Colonic mucosa (tissue), 4 donors: ENCODE measurements at regions not wholly inside any gene's neighbourhood (a gene's known extent, or its start where the extent isn't known, plus 50 kb on each side); places are given as distances from the start of the nearest gene placed in this dataset.

ENCODE experiments used
- DNase-seq: peaks from one replicate; pipeline ENCODE4 v3.0.0-alpha.2; 2020
- H3K27ac ChIP-seq: fragments of 200-600 bp; one replicate; pipeline ENCODE4 v1.8.0; 2021
- H3K27me3 ChIP-seq: fragments of 200-600 bp; one replicate; pipeline ENCODE4 v1.8.0; 2021
- H3K36me3 ChIP-seq: fragments of 200-600 bp; one replicate; pipeline ENCODE4 v1.8.0; 2021
- H3K4me1 ChIP-seq: fragments of 200-600 bp; one replicate; pipeline ENCODE4 v1.8.0; 2021; ENCODE audit warnings: mild to moderate bottlenecking
- H3K4me3 ChIP-seq: fragments of 200-600 bp; one replicate; pipeline ENCODE4 v1.8.0; 2021
- H3K9ac ChIP-seq, 2 donors: one replicate each; pipeline ENCODE4 v1.7.0; 2013; ENCODE audit warnings: control low read depth in 2 of 2, low read depth in 2 of 2, low read length in 2 of 2
- H3K9me3 ChIP-seq: fragments of 200-600 bp; one replicate; pipeline ENCODE4 v1.8.0; 2021
- CTCF ChIP-seq: fragments of 200-600 bp; IDR thresholded peaks from one replicate; pipeline ENCODE4 v1.8.0; 2022; ENCODE audit warnings: antibody characterized with exemption, mild to moderate bottlenecking
- intact Hi-C: fragments of 100-400 bp; cut with DNase I; formaldehyde crosslinking; loops from one replicate; pipeline ENCODE4 v1.14.1; 2022
- donor health status: healthy.
- donor health status: DM: no; HTN: no; CAD: no.
- donor health status: DM: no; HTN: no; CAD: no.

- H3K9me3 ChIP-seq = no peaks in the 10 kb centered on the region
- no peak for TF ChIP-seq CTCF
- intact Hi-C loops = no loop called here
- no peaks in the 10 kb centered on the region for H3K27me3 ChIP-seq
- no peaks in the 10 kb centered on the region for H3K4me1 ChIP-seq
- no peak for DNase-seq
- H3K9ac ChIP-seq = no peak overlapping the region
- no peaks in the 10 kb centered on the region for H3K36me3 ChIP-seq
- H3K4me3 ChIP-seq = no peak overlapping the region
- no peak overlapping the region for H3K27ac ChIP-seq
Measured at GRCh38 chr9:16982780-16983310, 112.4 kb upstream of the BNC2 start.

- Histone ChIP-seq H3K27ac (no peak overlapping the region), H3K36me3 (no peaks in the 10 kb centered on the region), H3K4me1 (no peaks in the 10 kb centered on the region), H3K9me3 (no peaks in the 10 kb centered on the region), H3K4me3 (no peak overlapping the region), H3K9ac (no peak overlapping the region), H3K27me3 (no peaks in the 10 kb centered on the region)
- intact Hi-C loops = no loop called here
- TF ChIP-seq CTCF = no peak
- no peak for DNase-seq
Measured at GRCh38 chr9:16976427-16976826, 106.0 kb upstream of the BNC2 start.

- Histone ChIP-seq H3K27ac (no peak overlapping the region), H3K4me3 (no peak overlapping the region), H3K4me1 (no peaks in the 10 kb centered on the region), H3K27me3 (no peaks in the 10 kb centered on the region), H3K9me3 (no peaks in the 10 kb centered on the region), H3K36me3 (no peaks in the 10 kb centered on the region), H3K9ac (no peak overlapping the region)
- TF ChIP-seq CTCF = no peak
- intact Hi-C loops = no loop called here
- DNase-seq = no peak
Measured at GRCh38 chr9:16974436-16974835, 104.0 kb upstream of the BNC2 start.

GRCh38 chr9:16970321-16970720 is 99.9 kb upstream of the BNC2 start:
- intact Hi-C loops = no loop called here
- H3K36me3 ChIP-seq = no peaks in the 10 kb centered on the region

GRCh38 chr9:16964228-16964627 is 93.8 kb upstream of the BNC2 start:
- DNase-seq = no peak

More at GRCh38 chr9:16970321-16970720, 99.9 kb upstream of the BNC2 start:
- no peak for DNase-seq
- H3K27me3 ChIP-seq = no peaks in the 10 kb centered on the region
- H3K9me3 ChIP-seq = no peaks in the 10 kb centered on the region
- H3K27ac ChIP-seq = no peak overlapping the region
- no peak for TF ChIP-seq CTCF
- H3K4me1 ChIP-seq = no peaks in the 10 kb centered on the region
- H3K4me3 ChIP-seq = no peak overlapping the region
- H3K9ac ChIP-seq = no peak overlapping the region

More at GRCh38 chr9:16964228-16964627, 93.8 kb upstream of the BNC2 start:
- Histone ChIP-seq H3K27me3 (no peaks in the 10 kb centered on the region), H3K27ac (no peak overlapping the region), H3K36me3 (no peaks in the 10 kb centered on the region), H3K4me1 (no peaks in the 10 kb centered on the region), H3K9ac (no peak overlapping the region), H3K4me3 (no peak overlapping the region), H3K9me3 (no peaks in the 10 kb centered on the region)
- intact Hi-C loops = no loop called here
- no peak for TF ChIP-seq CTCF
